ENCODE measurements at regions not wholly inside any gene's neighbourhood (a gene's known extent, or its start where the extent isn't known, plus 50 kb on each side); places are given as distances from the start of the nearest gene placed in this dataset.

DNA sequence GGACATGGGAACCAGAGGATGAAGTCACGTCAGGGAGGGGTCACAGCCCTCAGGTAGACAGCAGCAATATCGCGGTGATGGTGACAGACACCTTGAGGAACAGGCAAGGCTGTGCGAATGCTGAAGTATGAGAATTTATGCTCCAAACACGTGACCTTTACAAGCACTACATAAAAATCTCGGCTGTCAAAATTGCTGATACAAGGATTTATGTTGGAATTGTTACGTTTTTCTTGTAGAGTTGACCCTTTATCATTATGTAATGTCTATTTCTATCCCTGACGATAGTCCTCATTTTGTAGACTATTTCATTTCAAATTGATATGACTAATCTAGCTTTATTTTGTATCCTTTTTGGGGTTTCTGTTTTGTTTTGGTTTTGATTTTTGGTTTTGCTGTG, 311.1 kb downstream of the C6orf118 start:
- no peaks in the 10 kb centered on the region for H3K9me3 ChIP-seq (ENCODE audit: insufficient read depth, low read length)
- no peak overlapping the region for H2AFZ ChIP-seq (ENCODE audit: low read depth, low read length)

DNA sequence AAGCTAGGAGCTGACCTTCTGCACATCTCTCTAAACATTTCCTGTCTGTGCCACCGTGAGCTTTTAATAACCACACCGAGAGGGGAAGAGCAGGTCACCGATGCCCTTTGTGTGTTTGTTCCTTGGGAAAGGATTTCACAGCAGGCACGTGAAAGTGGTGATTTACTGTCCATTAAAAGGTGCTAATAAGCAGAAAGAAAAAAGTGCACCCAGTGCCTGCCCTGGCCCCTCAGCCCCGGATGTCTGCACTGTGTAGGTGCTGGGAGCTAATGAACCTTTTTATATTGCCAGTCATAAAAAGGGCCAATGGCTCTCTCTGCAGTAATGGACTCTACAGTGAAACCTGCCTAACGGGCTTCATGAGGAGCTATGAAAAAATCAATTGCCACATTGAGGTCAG, 312.6 kb downstream of the C6orf118 start:
- H3K9ac ChIP-seq (ENCODE audit: low read length) = no peak overlapping the region
- no peak overlapping the region for H3K4me3 ChIP-seq (ENCODE audit: low read length)
- TF ChIP-seq, protein P1, sequence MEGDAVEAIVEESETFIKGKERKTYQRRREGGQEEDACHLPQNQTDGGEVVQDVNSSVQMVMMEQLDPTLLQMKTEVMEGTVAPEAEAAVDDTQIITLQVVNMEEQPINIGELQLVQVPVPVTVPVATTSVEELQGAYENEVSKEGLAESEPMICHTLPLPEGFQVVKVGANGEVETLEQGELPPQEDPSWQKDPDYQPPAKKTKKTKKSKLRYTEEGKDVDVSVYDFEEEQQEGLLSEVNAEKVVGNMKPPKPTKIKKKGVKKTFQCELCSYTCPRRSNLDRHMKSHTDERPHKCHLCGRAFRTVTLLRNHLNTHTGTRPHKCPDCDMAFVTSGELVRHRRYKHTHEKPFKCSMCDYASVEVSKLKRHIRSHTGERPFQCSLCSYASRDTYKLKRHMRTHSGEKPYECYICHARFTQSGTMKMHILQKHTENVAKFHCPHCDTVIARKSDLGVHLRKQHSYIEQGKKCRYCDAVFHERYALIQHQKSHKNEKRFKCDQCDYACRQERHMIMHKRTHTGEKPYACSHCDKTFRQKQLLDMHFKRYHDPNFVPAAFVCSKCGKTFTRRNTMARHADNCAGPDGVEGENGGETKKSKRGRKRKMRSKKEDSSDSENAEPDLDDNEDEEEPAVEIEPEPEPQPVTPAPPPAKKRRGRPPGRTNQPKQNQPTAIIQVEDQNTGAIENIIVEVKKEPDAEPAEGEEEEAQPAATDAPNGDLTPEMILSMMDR (IDR thresholded peaks at IDR 0.05; ENCODE audit: low read depth, low read length) = no peak
- TF ChIP-seq EZH2phosphoT487 (IDR thresholded peaks at IDR 0.05; ENCODE audit: low read depth) = no peak
- no peak overlapping the region for H3K4me2 ChIP-seq (ENCODE audit: low read length)
- H3K27me3 ChIP-seq (ENCODE audit: low read depth, low read length) = no peaks in the 10 kb centered on the region
- no peaks in the 10 kb centered on the region for H3K9me3 ChIP-seq (ENCODE audit: insufficient read depth, low read length)
- H3K36me3 ChIP-seq (replicated peaks; ENCODE audit: low read depth, low read length) = no peaks in the 10 kb centered on the region
- no peaks in the 10 kb centered on the region for H3K4me1 ChIP-seq (ENCODE audit: low read length)
- H3K27ac ChIP-seq (ENCODE audit: low read length) = no peak overlapping the region
- H2AFZ ChIP-seq (ENCODE audit: low read depth, low read length) = no peak overlapping the region
- no peaks in the 10 kb centered on the region for H4K20me1 ChIP-seq (ENCODE audit: insufficient read depth, low read length)
- H3K79me2 ChIP-seq (ENCODE audit: low read length) = no peaks in the 10 kb centered on the region

More for the DNA sequence above, 311.1 kb downstream of the C6orf118 start:
- TF ChIP-seq EZH2phosphoT487 (IDR thresholded peaks at IDR 0.05; ENCODE audit: low read depth) = no peak
- TF ChIP-seq, protein P1 (IDR thresholded peaks at IDR 0.05; ENCODE audit: low read depth, low read length) = no peak
- no peak overlapping the region for H3K27ac ChIP-seq (ENCODE audit: low read length)
- no peaks in the 10 kb centered on the region for H4K20me1 ChIP-seq (ENCODE audit: insufficient read depth, low read length)
- no peaks in the 10 kb centered on the region for H3K36me3 ChIP-seq (replicated peaks; ENCODE audit: low read depth, low read length)
- no peak overlapping the region for H3K9ac ChIP-seq (ENCODE audit: low read length)
- no peak overlapping the region for H3K4me3 ChIP-seq (ENCODE audit: low read length)
- no peaks in the 10 kb centered on the region for H3K4me1 ChIP-seq (ENCODE audit: low read length)
- no peaks in the 10 kb centered on the region for H3K27me3 ChIP-seq (ENCODE audit: low read depth, low read length)
- no peaks in the 10 kb centered on the region for H3K79me2 ChIP-seq (ENCODE audit: low read length)
- no peak overlapping the region for H3K4me2 ChIP-seq (ENCODE audit: low read length)

DNA sequence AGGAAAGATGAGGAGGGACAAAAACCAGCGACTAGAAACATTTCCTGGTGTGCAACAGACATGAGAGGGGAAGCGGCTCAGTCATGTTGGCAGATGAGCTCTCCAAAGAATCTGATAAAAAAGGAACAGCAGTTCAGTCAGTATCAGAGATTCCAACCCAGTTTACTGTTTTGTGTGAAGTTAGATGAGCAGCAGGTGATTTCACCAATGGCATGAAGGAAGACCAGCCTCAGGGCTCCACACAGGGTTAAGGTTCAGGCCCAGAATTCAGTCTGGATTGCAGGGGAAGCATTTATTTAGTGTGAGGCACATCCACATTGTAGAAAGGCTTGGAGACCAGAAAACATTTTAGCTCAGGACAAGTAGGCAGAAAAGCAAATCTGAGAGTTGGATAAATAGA, 317.8 kb downstream of the C6orf118 start:
- Histone ChIP-seq H3K4me3 (ENCODE audit: low read length) (no peak overlapping the region), H3K9me3 (ENCODE audit: insufficient read depth, low read length) (no peaks in the 10 kb centered on the region), H3K9ac (ENCODE audit: low read length) (no peak overlapping the region), H3K4me2 (ENCODE audit: low read length) (no peak overlapping the region), H3K36me3 (replicated peaks; ENCODE audit: low read depth, low read length) (no peaks in the 10 kb centered on the region), H3K27ac (ENCODE audit: low read length) (no peak overlapping the region), H3K79me2 (ENCODE audit: low read length) (no peaks in the 10 kb centered on the region), H2AFZ (ENCODE audit: low read depth, low read length) (no peak overlapping the region), H3K4me1 (ENCODE audit: low read length) (no peaks in the 10 kb centered on the region), H4K20me1 (ENCODE audit: insufficient read depth, low read length) (no peaks in the 10 kb centered on the region), H3K27me3 (ENCODE audit: low read depth, low read length) (no peaks in the 10 kb centered on the region)
- TF ChIP-seq, protein P1 (IDR thresholded peaks at IDR 0.05; ENCODE audit: low read depth, low read length) = no peak
- no peak for TF ChIP-seq EZH2phosphoT487 (IDR thresholded peaks at IDR 0.05; ENCODE audit: low read depth)

DNA sequence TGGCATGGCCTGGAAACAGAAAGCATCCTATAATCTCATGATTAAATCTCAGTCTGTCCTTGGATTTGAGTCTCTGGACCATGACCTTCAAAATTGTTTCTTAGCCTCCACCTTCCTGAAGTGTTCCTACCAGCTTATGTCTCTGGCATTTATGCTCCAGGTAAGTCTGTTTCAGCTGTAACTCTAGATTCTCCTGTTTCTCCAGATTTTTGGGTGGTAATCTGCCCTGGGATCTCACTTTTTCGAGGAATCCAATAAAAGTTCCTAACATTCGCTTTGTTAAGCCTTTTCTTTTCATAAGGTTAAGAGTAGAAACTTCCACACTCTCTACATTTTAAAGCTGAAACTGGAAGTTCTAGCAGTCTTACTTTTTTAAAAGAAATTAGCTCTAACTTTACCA, 318.5 kb downstream of the C6orf118 start:
- TF ChIP-seq, protein P1 (IDR thresholded peaks at IDR 0.05; ENCODE audit: low read depth, low read length) = no peak
- TF ChIP-seq EZH2phosphoT487 (IDR thresholded peaks at IDR 0.05; ENCODE audit: low read depth) = no peak
- no peaks in the 10 kb centered on the region for H3K79me2 ChIP-seq (ENCODE audit: low read length)
- no peaks in the 10 kb centered on the region for H3K36me3 ChIP-seq (replicated peaks; ENCODE audit: low read depth, low read length)

More for the DNA sequence above, 318.5 kb downstream of the C6orf118 start:
- Histone ChIP-seq H3K4me1 (ENCODE audit: low read length) (no peaks in the 10 kb centered on the region), H4K20me1 (ENCODE audit: insufficient read depth, low read length) (no peaks in the 10 kb centered on the region), H3K27me3 (ENCODE audit: low read depth, low read length) (no peaks in the 10 kb centered on the region), H3K4me3 (ENCODE audit: low read length) (no peak overlapping the region), H3K27ac (ENCODE audit: low read length) (no peak overlapping the region), H3K4me2 (ENCODE audit: low read length) (no peak overlapping the region), H2AFZ (ENCODE audit: low read depth, low read length) (no peak overlapping the region), H3K9me3 (ENCODE audit: insufficient read depth, low read length) (no peaks in the 10 kb centered on the region), H3K9ac (ENCODE audit: low read length) (no peak overlapping the region)
